Neural crest cell (in vitro differentiated cells): ENCODE measurements at regions not wholly inside any gene's neighbourhood (a gene's known extent, or its start where the extent isn't known, plus 50 kb on each side); places are given as distances from the start of the nearest gene placed in this dataset.

ENCODE experiments used
- DNase-seq: peaks from one replicate; pipeline ENCODE4 v3.0.0; 2021; ENCODE audit warnings: low read depth, mixed read lengths, low spot score
- H3K27ac Mint-ChIP-seq: one replicate; pipeline ENCODE4 v1.8.0; 2021; ENCODE audit warnings: mild to moderate bottlenecking, mixed read lengths; ENCODE audit not compliant: unreplicated experiment
- H3K27me3 Mint-ChIP-seq: 2 replicates; pipeline ENCODE4 v1.8.0; 2021; ENCODE audit warnings: low read depth, mild to moderate bottlenecking, mixed read lengths
- H3K36me3 Mint-ChIP-seq: 2 replicates; pipeline ENCODE4 v1.8.0; 2021; ENCODE audit warnings: low read depth, mild to moderate bottlenecking, mixed read lengths
- H3K4me1 Mint-ChIP-seq: 2 replicates; pipeline ENCODE4 v1.8.0; 2021; ENCODE audit warnings: mixed read lengths
- H3K4me3 Mint-ChIP-seq: one replicate; pipeline ENCODE4 v1.8.0; 2021; ENCODE audit warnings: mild to moderate bottlenecking, mixed read lengths
- H3K9me3 Mint-ChIP-seq: 2 replicates; pipeline ENCODE4 v1.8.0; 2021; ENCODE audit warnings: mixed read lengths
- TF ChIP-seq, protein P1 (sequence below): fragments of 200-600 bp; sonication (generic); conservative IDR thresholded peaks from 2 replicates; pipeline ENCODE4 v1.5.0; 2021; ENCODE audit warnings: antibody characterized with exemption, mild to moderate bottlenecking

DNA sequence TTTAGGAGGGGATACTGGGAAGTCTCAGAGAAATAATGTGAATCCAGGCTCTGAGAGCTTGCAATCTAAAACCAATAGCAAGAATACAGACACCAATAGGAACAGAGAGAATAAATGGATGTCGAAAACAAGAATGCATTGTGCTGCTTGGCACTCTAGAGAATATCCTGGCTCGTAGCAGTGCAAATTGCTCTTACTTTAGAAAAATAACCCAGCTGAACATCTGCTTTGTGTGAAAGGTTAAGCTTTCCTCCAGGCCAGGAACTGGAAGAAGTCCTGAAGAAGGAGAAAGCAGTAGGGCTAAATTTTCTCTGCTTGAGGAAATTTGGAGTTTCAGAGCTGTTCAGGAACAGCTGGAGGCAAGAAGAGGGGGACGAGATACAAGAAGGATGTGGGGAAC, 382.3 kb downstream of the HHIPL2 start:
- Mint-ChIP-seq H3K27ac (no peak overlapping the region), H3K4me1 (no peaks in the 10 kb centered on the region), H3K9me3 (peaks cover 5% of the 10 kb centered on the region), H3K27me3 (peaks cover 3% of the 10 kb centered on the region), H3K4me3 (no peak overlapping the region), H3K36me3 (no peaks in the 10 kb centered on the region)
- TF ChIP-seq, protein P1, sequence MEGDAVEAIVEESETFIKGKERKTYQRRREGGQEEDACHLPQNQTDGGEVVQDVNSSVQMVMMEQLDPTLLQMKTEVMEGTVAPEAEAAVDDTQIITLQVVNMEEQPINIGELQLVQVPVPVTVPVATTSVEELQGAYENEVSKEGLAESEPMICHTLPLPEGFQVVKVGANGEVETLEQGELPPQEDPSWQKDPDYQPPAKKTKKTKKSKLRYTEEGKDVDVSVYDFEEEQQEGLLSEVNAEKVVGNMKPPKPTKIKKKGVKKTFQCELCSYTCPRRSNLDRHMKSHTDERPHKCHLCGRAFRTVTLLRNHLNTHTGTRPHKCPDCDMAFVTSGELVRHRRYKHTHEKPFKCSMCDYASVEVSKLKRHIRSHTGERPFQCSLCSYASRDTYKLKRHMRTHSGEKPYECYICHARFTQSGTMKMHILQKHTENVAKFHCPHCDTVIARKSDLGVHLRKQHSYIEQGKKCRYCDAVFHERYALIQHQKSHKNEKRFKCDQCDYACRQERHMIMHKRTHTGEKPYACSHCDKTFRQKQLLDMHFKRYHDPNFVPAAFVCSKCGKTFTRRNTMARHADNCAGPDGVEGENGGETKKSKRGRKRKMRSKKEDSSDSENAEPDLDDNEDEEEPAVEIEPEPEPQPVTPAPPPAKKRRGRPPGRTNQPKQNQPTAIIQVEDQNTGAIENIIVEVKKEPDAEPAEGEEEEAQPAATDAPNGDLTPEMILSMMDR = no peak
- DNase-seq = no peak

DNA sequence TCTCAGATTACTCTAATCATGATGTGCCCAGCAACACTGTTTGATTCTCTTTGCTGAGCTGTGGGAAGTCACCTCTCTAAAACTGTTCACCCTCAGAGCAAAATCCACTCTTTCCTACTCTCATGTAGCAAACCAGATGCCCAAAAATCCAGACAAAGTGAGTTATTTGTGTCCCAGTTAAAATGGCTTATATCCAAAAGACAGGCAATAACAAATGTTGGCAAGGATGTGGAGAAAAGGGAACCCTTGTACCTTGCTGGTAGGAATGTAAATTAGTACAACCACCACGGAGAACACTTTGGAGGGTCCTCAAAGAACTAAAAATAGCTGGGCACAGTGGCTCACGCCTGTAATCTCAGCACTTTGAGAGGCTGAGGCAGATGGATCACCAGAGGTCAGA, 384.0 kb downstream of the HHIPL2 start:
- DNase-seq = no peak
- Mint-ChIP-seq H3K36me3 (no peaks in the 10 kb centered on the region), H3K4me1 (no peaks in the 10 kb centered on the region), H3K27ac (no peak overlapping the region), H3K27me3 (peaks cover 3% of the 10 kb centered on the region), H3K4me3 (no peak overlapping the region), H3K9me3 (peaks cover 3% of the 10 kb centered on the region)
- TF ChIP-seq, protein P1 = no peak

DNA sequence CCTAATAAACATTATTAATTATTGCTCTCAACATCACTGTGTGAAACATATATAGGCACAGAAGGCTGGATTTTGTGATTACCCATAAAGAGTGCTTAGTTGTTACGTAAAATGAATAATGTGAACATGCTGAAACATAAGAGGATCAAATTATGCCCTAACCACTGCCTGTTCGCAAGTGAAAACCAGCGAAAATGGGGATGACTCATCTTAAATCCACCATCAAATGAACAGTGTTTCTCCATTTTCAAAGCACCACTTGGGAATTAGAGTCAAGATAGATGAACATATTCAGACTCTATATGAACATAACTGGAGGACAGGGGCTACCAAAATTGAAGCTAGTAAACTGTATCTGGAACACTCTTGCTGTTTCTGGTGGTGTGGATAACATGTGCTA, 386.2 kb downstream of the HHIPL2 start:
- no peak for DNase-seq
- Mint-ChIP-seq H3K27me3 (no peaks in the 10 kb centered on the region), H3K9me3 (no peaks in the 10 kb centered on the region), H3K4me1 (no peaks in the 10 kb centered on the region), H3K4me3 (no peak overlapping the region), H3K27ac (no peak overlapping the region), H3K36me3 (no peaks in the 10 kb centered on the region)
- TF ChIP-seq, protein P1 = no peak

DNA sequence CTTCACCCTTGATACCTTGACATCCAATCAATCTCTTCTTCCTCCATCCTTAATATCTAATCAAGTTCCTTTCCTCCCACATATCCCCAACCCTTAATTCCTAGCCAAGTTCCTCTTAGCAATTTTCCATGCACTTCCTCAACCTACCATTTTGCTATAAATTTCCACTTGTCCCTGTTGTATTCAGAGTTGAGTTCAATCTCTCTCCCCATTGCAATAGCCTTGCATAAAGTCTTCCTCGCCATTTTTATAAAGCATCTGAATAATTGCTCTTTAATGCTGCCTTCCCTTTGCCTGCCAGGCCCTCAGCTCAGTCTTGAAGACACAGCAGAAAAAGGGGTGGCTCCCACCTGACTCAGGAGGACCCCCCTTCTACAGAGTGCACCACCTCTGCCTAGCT, 390.3 kb downstream of the HHIPL2 start:
- Mint-ChIP-seq H3K27ac (no peak overlapping the region), H3K9me3 (no peaks in the 10 kb centered on the region), H3K4me3 (no peak overlapping the region), H3K36me3 (no peaks in the 10 kb centered on the region), H3K27me3 (no peaks in the 10 kb centered on the region), H3K4me1 (no peaks in the 10 kb centered on the region)
- TF ChIP-seq, protein P1 = no peak
- DNase-seq = no peak

DNA sequence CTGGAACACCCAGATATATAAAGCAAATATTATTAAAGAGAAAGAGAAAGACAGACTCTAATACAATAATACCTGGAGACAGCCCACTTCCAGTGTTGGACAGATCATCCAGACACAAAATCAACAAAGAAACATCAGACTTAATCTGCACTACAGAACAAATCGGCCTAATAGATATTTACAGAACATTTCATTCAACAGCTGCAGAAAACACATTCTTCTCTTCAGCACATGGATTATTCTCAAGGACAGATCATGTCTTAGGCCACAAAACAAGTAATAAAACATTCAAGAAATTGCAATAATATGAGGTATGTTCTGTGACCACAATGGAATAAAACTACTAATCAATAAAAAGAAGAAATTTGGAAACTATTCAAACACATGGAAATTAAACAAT, 398.3 kb upstream of the DUSP10 start:
- Mint-ChIP-seq H3K27ac (no peak overlapping the region), H3K4me1 (no peaks in the 10 kb centered on the region), H3K36me3 (no peaks in the 10 kb centered on the region), H3K9me3 (peaks cover 12% of the 10 kb centered on the region), H3K4me3 (no peak overlapping the region), H3K27me3 (no peaks in the 10 kb centered on the region)
- TF ChIP-seq, protein P1 = no peak
- DNase-seq = no peak

DNA sequence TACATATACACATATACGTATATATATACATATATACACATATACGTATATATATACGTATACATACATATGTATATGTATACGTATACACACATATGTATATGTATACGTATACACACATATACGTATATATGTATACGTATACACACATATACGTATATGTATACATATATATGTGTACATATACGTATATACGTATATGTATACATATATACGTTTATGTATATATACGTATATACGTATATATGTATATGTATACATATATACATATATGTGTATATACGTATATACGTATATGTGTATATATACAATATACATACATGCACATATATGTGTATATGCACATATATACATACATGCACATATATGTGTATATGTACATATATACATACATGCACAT, 396.2 kb upstream of the DUSP10 start:
- H3K27ac Mint-ChIP-seq = no peak overlapping the region
- no peak for DNase-seq
- H3K27me3 Mint-ChIP-seq = no peaks in the 10 kb centered on the region
- H3K36me3 Mint-ChIP-seq = no peaks in the 10 kb centered on the region
- no peak overlapping the region for H3K4me3 Mint-ChIP-seq
- H3K4me1 Mint-ChIP-seq = no peaks in the 10 kb centered on the region
- TF ChIP-seq, protein P1 = no peak
- peaks cover 20% of the 10 kb centered on the region for H3K9me3 Mint-ChIP-seq
